OCI-LY3 (cell line): ENCODE measurements at regions not wholly inside any gene's neighbourhood (a gene's known extent, or its start where the extent isn't known, plus 50 kb on each side); places are given as distances from the start of the nearest gene placed in this dataset.

Experiments used
- H2AFZ ChIP-seq: fragments of 200-600, 300-600 bp; shearing (Covaris generic); 2 replicates; pipeline ENCODE4 v1.6.0; 2014; ENCODE audit warnings: antibody characterized with exemption, low read depth, low read length
- H3K27ac ChIP-seq: fragments of 200-600, 300-600 bp; sonication (generic); 2 replicates; pipeline ENCODE4 v1.5.1; 2014; ENCODE audit warnings: mild to moderate bottlenecking, low read length, moderate library complexity, mixed read lengths
- H3K27me3 ChIP-seq: fragments of 200-600, 300-600 bp; sonication (generic); 2 replicates; pipeline ENCODE4 v1.6.1; 2014; ENCODE audit warnings: low read depth, low read length, mixed read lengths
- H3K36me3 ChIP-seq: fragments of 200-600, 300-600 bp; sonication (generic); replicated peaks from 2 replicates; pipeline ENCODE3; 2014; ENCODE audit warnings: low read depth, low read length, mixed read lengths
- H3K4me1 ChIP-seq: fragments of 300-600, 200-600 bp; sonication (generic); 2 replicates; pipeline ENCODE4 v1.6.1; 2014; ENCODE audit warnings: low read length, mixed read lengths
- H3K4me2 ChIP-seq: fragments of 200-600, 300-600 bp; sonication (generic); 2 replicates; pipeline ENCODE4 v1.6.1; 2014; ENCODE audit warnings: low read length, mixed read lengths
- H3K4me3 ChIP-seq: fragments of 300-600, 200-600 bp; sonication (generic); 2 replicates; pipeline ENCODE4 v1.5.1; 2014; ENCODE audit warnings: antibody characterized with exemption, mild to moderate bottlenecking, low read length, moderate library complexity
- H3K79me2 ChIP-seq: fragments of 300-600, 200-600 bp; shearing (Covaris generic); 2 replicates; pipeline ENCODE4 v1.6.1; 2014; ENCODE audit warnings: mild to moderate bottlenecking, low read length, mixed read lengths
- H3K9ac ChIP-seq: fragments of 300-600, 200-600 bp; shearing (Covaris generic); 2 replicates; pipeline ENCODE4 v1.6.0; 2014; ENCODE audit warnings: mild to moderate bottlenecking, low read length, moderate library complexity
- H3K9me3 ChIP-seq: fragments of 200-600, 300-600 bp; shearing (Covaris generic); 2 replicates; pipeline ENCODE4 v1.6.1; 2014; ENCODE audit warnings: low read length, mixed read lengths; ENCODE audit not compliant: insufficient read depth
- H4K20me1 ChIP-seq: fragments of 200-600, 300-600 bp; sonication (generic); 2 replicates; pipeline ENCODE4 v1.6.1; 2016; ENCODE audit warnings: low read length, mixed read lengths; ENCODE audit not compliant: insufficient read depth
- EZH2phosphoT487 ChIP-seq: fragments of 200-600 bp; shearing (Covaris generic); IDR thresholded peaks from 2 replicates; pipeline ENCODE4 v1.6.1; 2018; ENCODE audit warnings: antibody characterized with exemption, mixed run types, low read depth
- TF ChIP-seq, protein P1 (sequence below): fragments of 200-600, 300-600 bp; sonication (generic); IDR thresholded peaks from 2 replicates; pipeline ENCODE4 v1.5.1; 2014; ENCODE audit warnings: antibody characterized with exemption, low read length, low read depth

DNA sequence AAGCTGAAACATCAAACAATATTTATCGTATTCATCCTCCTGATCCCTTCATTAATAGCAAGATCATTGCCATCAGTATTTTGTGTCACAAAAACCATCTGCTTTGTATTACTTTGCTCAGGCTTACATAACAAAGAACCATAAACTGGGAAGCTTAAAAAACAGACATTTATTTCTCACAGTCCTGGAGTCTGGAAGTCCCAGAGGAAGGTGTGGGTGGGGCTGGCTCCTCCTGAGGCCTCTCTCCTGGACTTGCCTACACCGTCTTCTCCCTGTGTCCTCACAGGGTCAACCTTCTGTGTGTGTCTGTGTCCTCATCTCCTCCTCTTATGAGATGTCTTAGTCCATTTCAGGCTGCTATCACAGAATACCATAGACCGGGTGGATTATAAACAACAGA, 61.3 kb upstream of the MXRA5 start:
- Histone ChIP-seq H3K79me2 (no peaks in the 10 kb centered on the region), H3K4me1 (no peaks in the 10 kb centered on the region), H3K27me3 (no peaks in the 10 kb centered on the region), H4K20me1 (no peaks in the 10 kb centered on the region), H3K36me3 (no peaks in the 10 kb centered on the region), H3K9ac (no peak overlapping the region), H2AFZ (no peak overlapping the region), H3K9me3 (no peaks in the 10 kb centered on the region), H3K4me3 (no peak overlapping the region), H3K27ac (no peak overlapping the region), H3K4me2 (no peak overlapping the region)
- TF ChIP-seq, protein P1, sequence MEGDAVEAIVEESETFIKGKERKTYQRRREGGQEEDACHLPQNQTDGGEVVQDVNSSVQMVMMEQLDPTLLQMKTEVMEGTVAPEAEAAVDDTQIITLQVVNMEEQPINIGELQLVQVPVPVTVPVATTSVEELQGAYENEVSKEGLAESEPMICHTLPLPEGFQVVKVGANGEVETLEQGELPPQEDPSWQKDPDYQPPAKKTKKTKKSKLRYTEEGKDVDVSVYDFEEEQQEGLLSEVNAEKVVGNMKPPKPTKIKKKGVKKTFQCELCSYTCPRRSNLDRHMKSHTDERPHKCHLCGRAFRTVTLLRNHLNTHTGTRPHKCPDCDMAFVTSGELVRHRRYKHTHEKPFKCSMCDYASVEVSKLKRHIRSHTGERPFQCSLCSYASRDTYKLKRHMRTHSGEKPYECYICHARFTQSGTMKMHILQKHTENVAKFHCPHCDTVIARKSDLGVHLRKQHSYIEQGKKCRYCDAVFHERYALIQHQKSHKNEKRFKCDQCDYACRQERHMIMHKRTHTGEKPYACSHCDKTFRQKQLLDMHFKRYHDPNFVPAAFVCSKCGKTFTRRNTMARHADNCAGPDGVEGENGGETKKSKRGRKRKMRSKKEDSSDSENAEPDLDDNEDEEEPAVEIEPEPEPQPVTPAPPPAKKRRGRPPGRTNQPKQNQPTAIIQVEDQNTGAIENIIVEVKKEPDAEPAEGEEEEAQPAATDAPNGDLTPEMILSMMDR = no peak
- TF ChIP-seq EZH2phosphoT487 = no peak

GRCh38 chrX:3407121-3407520, 60.7 kb upstream of the MXRA5 start:
- no peaks in the 10 kb centered on the region for H3K9me3 ChIP-seq
- no peaks in the 10 kb centered on the region for H3K4me1 ChIP-seq
- no peaks in the 10 kb centered on the region for H3K36me3 ChIP-seq
- H2AFZ ChIP-seq = no peak overlapping the region
- H3K4me3 ChIP-seq = no peak overlapping the region
- H3K4me2 ChIP-seq = no peak overlapping the region
- TF ChIP-seq EZH2phosphoT487 = no peak
- TF ChIP-seq, protein P1 = no peak
- no peak overlapping the region for H3K27ac ChIP-seq
- no peaks in the 10 kb centered on the region for H3K27me3 ChIP-seq
- H4K20me1 ChIP-seq = no peaks in the 10 kb centered on the region
- H3K9ac ChIP-seq = no peak overlapping the region
- H3K79me2 ChIP-seq = no peaks in the 10 kb centered on the region

- Histone ChIP-seq H3K36me3 (no peaks in the 10 kb centered on the region), H3K4me1 (no peaks in the 10 kb centered on the region), H3K9me3 (no peaks in the 10 kb centered on the region), H2AFZ (no peak overlapping the region), H3K27ac (no peak overlapping the region), H3K4me2 (no peak overlapping the region), H4K20me1 (no peaks in the 10 kb centered on the region), H3K79me2 (no peaks in the 10 kb centered on the region), H3K4me3 (no peak overlapping the region), H3K9ac (no peak overlapping the region), H3K27me3 (no peaks in the 10 kb centered on the region)
- TF ChIP-seq, protein P1 = no peak
- TF ChIP-seq EZH2phosphoT487 = no peak
Measured at GRCh38 chrX:3403748-3404147, 57.3 kb upstream of the MXRA5 start.
